Mesothelial cell of epicardium (in vitro differentiated cells): ENCODE measurements at regions not wholly inside any gene's neighbourhood (a gene's known extent, or its start where the extent isn't known, plus 50 kb on each side); places are given as distances from the start of the nearest gene placed in this dataset.

Experiments
- DNase-seq, 2 experiments: peaks; one replicate each; pipeline ENCODE4 v3.0.0; 2021; ENCODE audit warnings: low spot score in 2 of 2; ENCODE audit not compliant: unreplicated experiment in 2 of 2
- H3K27ac Mint-ChIP-seq: 2 replicates; pipeline ENCODE4 v1.8.0; 2021; ENCODE audit warnings: mixed read lengths
- H3K27me3 Mint-ChIP-seq: 2 replicates; pipeline ENCODE4 v1.8.0; 2021; ENCODE audit warnings: low read depth, mixed read lengths
- H3K36me3 Mint-ChIP-seq: 2 replicates; pipeline ENCODE4 v1.8.0; 2021; ENCODE audit warnings: mixed read lengths
- H3K4me1 Mint-ChIP-seq: 2 replicates; pipeline ENCODE4 v1.8.0; 2021; ENCODE audit warnings: mixed read lengths
- H3K4me3 Mint-ChIP-seq: 2 replicates; pipeline ENCODE4 v1.8.0; 2021; ENCODE audit warnings: mild to moderate bottlenecking, moderate library complexity, mixed read lengths
- H3K9me3 Mint-ChIP-seq: 2 replicates; pipeline ENCODE4 v1.8.0; 2021; ENCODE audit warnings: mixed read lengths
- TF ChIP-seq, protein P1 (sequence below): fragments of 200-600 bp; sonication (generic); IDR thresholded peaks from one replicate; pipeline ENCODE4 v1.5.0; 2021; ENCODE audit warnings: antibody characterized with exemption; ENCODE audit not compliant: unreplicated experiment

DNA sequence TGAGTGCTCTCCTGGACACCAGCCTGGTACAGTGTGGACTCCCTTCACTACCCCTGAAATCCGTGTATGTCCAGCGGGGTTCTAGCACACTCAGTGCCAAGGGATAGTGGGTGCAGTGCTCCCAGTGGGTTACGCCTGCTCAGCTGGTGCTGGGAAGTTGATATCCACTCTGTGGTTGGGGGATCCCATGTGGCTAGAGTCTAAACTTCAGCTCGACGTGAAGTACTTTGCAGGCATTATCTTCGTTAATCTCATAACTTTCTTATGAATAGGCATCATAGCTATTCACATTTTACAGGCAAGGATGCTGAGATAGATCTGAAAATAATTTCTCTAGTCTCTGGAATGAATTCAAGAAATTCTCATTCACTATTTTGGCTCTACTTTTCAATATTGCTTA is 433.2 kb upstream of the HTR2A start:
- TF ChIP-seq, protein P1, sequence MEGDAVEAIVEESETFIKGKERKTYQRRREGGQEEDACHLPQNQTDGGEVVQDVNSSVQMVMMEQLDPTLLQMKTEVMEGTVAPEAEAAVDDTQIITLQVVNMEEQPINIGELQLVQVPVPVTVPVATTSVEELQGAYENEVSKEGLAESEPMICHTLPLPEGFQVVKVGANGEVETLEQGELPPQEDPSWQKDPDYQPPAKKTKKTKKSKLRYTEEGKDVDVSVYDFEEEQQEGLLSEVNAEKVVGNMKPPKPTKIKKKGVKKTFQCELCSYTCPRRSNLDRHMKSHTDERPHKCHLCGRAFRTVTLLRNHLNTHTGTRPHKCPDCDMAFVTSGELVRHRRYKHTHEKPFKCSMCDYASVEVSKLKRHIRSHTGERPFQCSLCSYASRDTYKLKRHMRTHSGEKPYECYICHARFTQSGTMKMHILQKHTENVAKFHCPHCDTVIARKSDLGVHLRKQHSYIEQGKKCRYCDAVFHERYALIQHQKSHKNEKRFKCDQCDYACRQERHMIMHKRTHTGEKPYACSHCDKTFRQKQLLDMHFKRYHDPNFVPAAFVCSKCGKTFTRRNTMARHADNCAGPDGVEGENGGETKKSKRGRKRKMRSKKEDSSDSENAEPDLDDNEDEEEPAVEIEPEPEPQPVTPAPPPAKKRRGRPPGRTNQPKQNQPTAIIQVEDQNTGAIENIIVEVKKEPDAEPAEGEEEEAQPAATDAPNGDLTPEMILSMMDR = no peak
- H3K4me1 Mint-ChIP-seq = peaks cover 5% of the 10 kb centered on the region
- H3K36me3 Mint-ChIP-seq = no peaks in the 10 kb centered on the region
- no peak for DNase-seq
- no peak overlapping the region for H3K27ac Mint-ChIP-seq
- H3K4me3 Mint-ChIP-seq = no peak overlapping the region
- H3K27me3 Mint-ChIP-seq = peaks cover 2% of the 10 kb centered on the region
- peaks cover 13% of the 10 kb centered on the region for H3K9me3 Mint-ChIP-seq

DNA sequence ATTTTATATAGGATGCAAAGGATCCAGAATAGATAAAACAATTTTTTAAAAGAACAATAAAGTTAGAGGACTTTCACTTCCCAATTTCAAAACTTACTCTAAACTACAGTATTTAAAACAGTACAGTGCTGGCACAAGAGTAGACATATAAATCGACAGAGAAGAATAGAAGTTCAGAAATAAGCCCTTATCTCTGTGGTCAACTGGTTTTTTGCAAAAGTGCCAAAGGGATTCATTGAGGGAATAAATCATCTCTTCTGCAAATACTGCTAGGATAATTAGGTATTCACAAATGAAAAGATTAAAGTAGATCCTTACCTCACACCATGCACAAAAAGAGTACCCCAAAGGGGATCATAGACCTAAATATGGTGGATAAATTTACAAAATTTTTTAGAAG is 431.0 kb upstream of the HTR2A start:
- no peaks in the 10 kb centered on the region for H3K36me3 Mint-ChIP-seq
- TF ChIP-seq, protein P1 = no peak
- H3K27me3 Mint-ChIP-seq = peaks cover 2% of the 10 kb centered on the region
- DNase-seq = no peak
- no peak overlapping the region for H3K4me3 Mint-ChIP-seq
- H3K27ac Mint-ChIP-seq = no peak overlapping the region
- peaks cover 5% of the 10 kb centered on the region for H3K4me1 Mint-ChIP-seq
- H3K9me3 Mint-ChIP-seq = peaks cover 13% of the 10 kb centered on the region

DNA sequence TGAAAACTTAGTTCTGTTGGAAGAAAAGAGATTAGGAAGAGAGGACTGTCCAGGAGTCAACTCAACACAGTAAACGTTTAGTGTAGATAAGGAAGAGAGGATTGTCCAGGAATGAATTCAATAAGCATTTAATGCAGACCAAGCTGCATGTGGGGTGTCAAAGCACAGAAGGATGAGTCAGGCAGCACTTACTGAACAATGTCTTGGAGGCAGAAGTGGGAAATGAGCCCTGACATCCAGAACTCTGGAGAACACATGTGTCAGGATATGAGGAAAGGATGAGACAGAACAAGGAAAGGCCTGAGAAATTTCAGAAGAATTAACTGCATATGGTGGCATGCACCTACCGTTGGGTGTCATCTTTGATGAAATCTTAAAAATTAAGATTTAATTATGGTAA is 429.2 kb upstream of the HTR2A start:
- H3K9me3 Mint-ChIP-seq = peaks cover 10% of the 10 kb centered on the region
- no peak overlapping the region for H3K4me3 Mint-ChIP-seq
- peaks cover 2% of the 10 kb centered on the region for H3K27me3 Mint-ChIP-seq
- no peak for DNase-seq
- TF ChIP-seq, protein P1 = no peak
- peaks cover 2% of the 10 kb centered on the region for H3K4me1 Mint-ChIP-seq
- no peaks in the 10 kb centered on the region for H3K36me3 Mint-ChIP-seq
- no peak overlapping the region for H3K27ac Mint-ChIP-seq

DNA sequence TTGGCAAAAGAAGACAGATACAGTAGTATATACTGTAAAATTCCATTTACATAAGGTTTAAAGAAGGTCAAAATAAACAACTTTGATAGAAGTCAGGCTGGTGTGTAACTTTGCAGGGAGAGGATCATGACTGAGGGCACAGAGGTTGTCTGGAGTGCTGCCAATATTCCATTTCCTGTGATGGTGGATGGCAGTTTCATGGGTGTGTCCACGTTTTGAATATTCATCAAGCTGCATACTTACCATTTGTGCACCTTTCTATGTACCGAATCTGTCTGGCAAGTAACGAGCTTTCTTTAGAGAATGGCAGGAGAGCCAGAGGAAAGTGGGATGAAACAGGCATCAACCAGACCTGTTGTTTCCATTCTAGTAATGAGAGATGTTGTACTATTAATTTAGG is 420.5 kb upstream of the HTR2A start:
- no peaks in the 10 kb centered on the region for H3K27me3 Mint-ChIP-seq
- no peak for DNase-seq
- H3K36me3 Mint-ChIP-seq = no peaks in the 10 kb centered on the region
- H3K9me3 Mint-ChIP-seq = peaks cover 8% of the 10 kb centered on the region
- H3K27ac Mint-ChIP-seq = no peak overlapping the region
- TF ChIP-seq, protein P1 = no peak
- no peak overlapping the region for H3K4me3 Mint-ChIP-seq
- peaks cover 3% of the 10 kb centered on the region for H3K4me1 Mint-ChIP-seq

DNA sequence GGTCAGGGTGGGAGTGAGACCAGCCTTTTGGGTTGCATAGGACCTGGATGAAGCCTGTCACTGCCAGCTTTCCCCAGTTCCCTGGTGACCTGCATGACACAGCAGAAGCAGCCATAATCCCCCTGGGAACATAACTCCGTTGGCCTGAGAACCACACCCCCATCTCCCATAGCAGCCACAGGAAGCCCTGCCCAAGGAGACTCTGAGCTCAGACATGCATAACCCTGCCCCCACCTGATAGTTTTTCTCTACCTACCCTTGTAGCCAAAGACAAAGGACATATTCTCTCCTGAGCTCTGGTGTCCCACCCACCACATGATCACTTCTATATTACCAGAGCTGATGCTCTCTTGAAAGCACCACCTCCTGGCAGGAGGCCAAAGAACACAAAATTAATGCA is 413.5 kb upstream of the HTR2A start:
- Mint-ChIP-seq H3K4me3 (no peak overlapping the region), H3K4me1 (no peaks in the 10 kb centered on the region), H3K36me3 (peaks cover 7% of the 10 kb centered on the region), H3K27ac (no peak overlapping the region), H3K27me3 (no peaks in the 10 kb centered on the region), H3K9me3 (peaks cover 50% of the 10 kb centered on the region)
- TF ChIP-seq, protein P1 = no peak
- no peak for DNase-seq

DNA sequence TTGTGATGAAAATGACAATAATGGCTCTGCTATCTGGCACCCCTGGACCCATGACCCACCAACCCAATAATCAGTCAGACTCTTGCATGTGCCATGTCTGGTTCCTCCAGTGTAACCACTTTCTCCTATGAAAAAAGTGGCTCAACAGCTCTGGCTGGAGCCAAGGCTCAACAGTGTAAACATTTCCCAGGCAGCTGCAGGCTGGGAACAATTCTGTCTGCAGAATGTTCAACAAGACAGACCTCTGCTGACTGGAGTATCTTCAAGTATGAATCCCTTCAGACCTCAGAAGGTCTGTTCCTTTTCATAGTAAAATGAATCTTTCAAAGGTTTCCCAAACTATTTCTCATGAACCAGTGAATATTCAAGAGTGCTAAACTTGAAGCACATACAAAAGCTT is 410.1 kb upstream of the HTR2A start:
- peaks cover 45% of the 10 kb centered on the region for H3K9me3 Mint-ChIP-seq
- no peak for DNase-seq
- H3K4me3 Mint-ChIP-seq = no peak overlapping the region
- H3K27me3 Mint-ChIP-seq = no peaks in the 10 kb centered on the region
- H3K27ac Mint-ChIP-seq = no peak overlapping the region
- TF ChIP-seq, protein P1 = no peak
- peaks cover 7% of the 10 kb centered on the region for H3K36me3 Mint-ChIP-seq
- no peaks in the 10 kb centered on the region for H3K4me1 Mint-ChIP-seq
